ENCODE measurements at regions not wholly inside any gene's neighbourhood (a gene's known extent, or its start where the extent isn't known, plus 50 kb on each side); places are given as distances from the start of the nearest gene placed in this dataset.

DNA sequence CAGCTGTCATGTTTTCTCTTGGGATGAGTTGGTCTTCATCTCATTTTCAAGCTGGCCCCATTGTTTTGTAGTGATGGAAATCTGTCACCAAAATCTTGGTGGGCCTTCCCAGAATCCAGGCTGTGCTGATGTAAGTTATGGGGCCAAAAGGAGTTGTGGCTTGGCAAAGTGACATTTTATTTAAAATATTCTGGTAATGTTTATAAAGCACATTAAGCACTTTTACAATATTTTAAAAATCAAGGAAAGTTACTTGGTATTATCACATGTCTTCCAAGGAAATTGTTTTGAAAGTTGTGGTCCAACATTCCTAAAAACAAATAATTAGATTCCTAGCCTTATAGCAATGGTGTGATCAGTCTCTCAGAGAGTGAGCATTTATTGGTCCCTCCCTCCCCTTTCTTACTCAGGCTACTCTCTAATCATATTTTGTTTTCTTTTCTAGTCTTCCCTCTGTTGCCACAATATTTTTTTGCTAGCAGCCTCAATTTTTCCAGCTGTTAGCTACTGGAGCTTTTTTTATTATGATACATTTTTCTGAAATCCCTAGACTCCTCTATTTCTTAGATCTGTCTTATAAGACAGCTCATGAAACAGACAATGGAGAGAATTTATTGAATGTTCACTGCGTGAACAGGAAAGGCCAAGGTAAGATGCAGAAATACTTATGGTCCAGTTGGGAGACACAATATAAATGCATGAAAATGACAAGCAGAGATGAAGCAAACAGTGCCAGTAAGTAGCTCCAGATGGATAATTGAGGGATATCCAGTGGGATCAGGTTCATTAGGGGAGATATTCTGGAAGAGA is 408.1 kb upstream of the ZNF608 start:
- WGBS, 4 donors = 0 to 2% (median 0%) methylated on average over 1 of the region's 1 CpG
- TF ChIP-seq CTCF (IDR thresholded peaks at IDR 0.05) (no peak), POLR2A (IDR thresholded peaks at IDR 0.05) (no peak)
- no peaks in the 10 kb centered on the region for H3K36me3 ChIP-seq (replicated peaks in 1 of 2)
- H3K9me3 ChIP-seq (replicated peaks in 1 of 3) = no peaks in the 10 kb centered on the region
- no peak for DNase-seq
- no peak overlapping the region for H3K4me3 ChIP-seq
- no peaks in the 10 kb centered on the region for H3K4me1 ChIP-seq (replicated peaks in 1 of 2)
- no peak overlapping the region for H3K27ac ChIP-seq
- intact Hi-C loops (cut with DNase I) = no loop called here
- H3K27me3 ChIP-seq = no peaks in the 10 kb centered on the region

DNA sequence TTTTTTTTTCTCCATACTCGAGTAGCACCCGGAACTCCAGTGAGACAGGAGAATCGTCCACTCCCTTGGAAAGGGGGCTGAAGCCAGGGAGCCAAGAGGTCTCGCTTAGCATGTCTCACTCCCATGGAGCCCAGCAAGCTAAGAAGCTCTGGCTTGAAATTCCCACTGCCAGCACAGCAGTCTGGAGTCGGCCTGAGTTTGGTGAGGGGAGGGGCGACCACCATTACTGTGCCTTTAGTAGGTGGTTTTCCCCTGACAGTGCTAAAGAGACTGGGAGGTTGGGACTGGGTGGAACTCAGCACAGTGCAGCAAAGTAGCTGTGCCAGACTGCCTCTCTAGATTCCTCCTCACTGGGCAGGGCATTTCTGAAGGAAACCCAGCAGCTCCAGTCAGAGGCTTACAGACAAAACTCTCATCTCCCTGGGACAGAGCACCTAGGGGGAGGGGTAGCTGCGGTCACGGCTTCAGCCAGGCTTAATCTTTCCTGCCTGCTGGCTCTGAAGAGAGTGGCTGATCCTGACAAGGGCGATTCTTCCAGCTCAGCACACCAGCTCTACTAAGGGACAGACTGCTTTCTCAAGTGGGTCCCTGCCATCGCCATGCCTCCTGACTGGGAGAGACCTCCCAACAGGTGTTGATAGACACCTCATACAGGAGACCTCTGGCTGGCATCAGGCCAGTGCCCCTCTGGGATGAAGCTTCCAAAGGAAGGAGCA is 414.5 kb upstream of the ZNF608 start:
- no peak for DNase-seq
- intact Hi-C loops (cut with DNase I) = no loop called here

GRCh38 chr5:125162714-125163113 is 416.3 kb upstream of the ZNF608 start:
- Histone ChIP-seq H3K27me3 (no peaks in the 10 kb centered on the region), H3K4me3 (no peak overlapping the region), H3K9me3 (replicated peaks in 1 of 3) (no peaks in the 10 kb centered on the region), H3K27ac (no peak overlapping the region), H3K4me1 (replicated peaks in 1 of 2) (no peaks in the 10 kb centered on the region), H3K36me3 (replicated peaks in 1 of 2) (no peaks in the 10 kb centered on the region)
- 87 to 98% (median 96%) methylated on average over 1 of the region's 1 CpG for whole genome bisulfite sequencing, 4 donors
- intact Hi-C loops (cut with DNase I) = no loop called here
- DNase-seq = no peak
- TF ChIP-seq CTCF (IDR thresholded peaks at IDR 0.05) (no peak), POLR2A (IDR thresholded peaks at IDR 0.05) (no peak)

More for the DNA sequence above, 414.5 kb upstream of the ZNF608 start:
- Histone ChIP-seq H3K27me3 (no peaks in the 10 kb centered on the region), H3K9me3 (replicated peaks in 1 of 3) (no peaks in the 10 kb centered on the region), H3K4me1 (replicated peaks in 1 of 2) (no peaks in the 10 kb centered on the region), H3K4me3 (no peak overlapping the region), H3K36me3 (replicated peaks in 1 of 2) (no peaks in the 10 kb centered on the region), H3K27ac (no peak overlapping the region)
- WGBS, 4 donors = 65 to 69% (median 67%) methylated on average over 5 to 10 of the region's 10 CpGs
- TF ChIP-seq POLR2A (IDR thresholded peaks at IDR 0.05) (no peak), CTCF (IDR thresholded peaks at IDR 0.05) (no peak)

GRCh38 chr5:125169396-125169795 is 423.0 kb upstream of the ZNF608 start:
- Histone ChIP-seq H3K27me3 (no peaks in the 10 kb centered on the region), H3K4me1 (replicated peaks in 1 of 2) (no peaks in the 10 kb centered on the region), H3K4me3 (no peak overlapping the region), H3K27ac (no peak overlapping the region), H3K36me3 (replicated peaks in 1 of 2) (no peaks in the 10 kb centered on the region), H3K9me3 (replicated peaks in 1 of 3) (no peaks in the 10 kb centered on the region)
- TF ChIP-seq POLR2A (IDR thresholded peaks at IDR 0.05) (no peak), CTCF (IDR thresholded peaks at IDR 0.05) (no peak)
- 73 to 95% (median 91%) methylated on average over 1 of the region's 1 CpG for WGBS, 4 donors
- intact Hi-C loops (cut with DNase I) = no loop called here
- no peak for DNase-seq
